GM19193 (cell line): ENCODE measurements at regions not wholly inside any gene's neighbourhood (a gene's known extent, or its start where the extent isn't known, plus 50 kb on each side); places are given as distances from the start of the nearest gene placed in this dataset.

ENCODE experiments used
- POLR2A ChIP-seq: IDR thresholded peaks from 4 replicates; pipeline ENCODE4 v1.6.1; 2011; ENCODE audit not compliant: insufficient read depth, insufficient read length; ENCODE audit errors: extremely low read depth

DNA sequence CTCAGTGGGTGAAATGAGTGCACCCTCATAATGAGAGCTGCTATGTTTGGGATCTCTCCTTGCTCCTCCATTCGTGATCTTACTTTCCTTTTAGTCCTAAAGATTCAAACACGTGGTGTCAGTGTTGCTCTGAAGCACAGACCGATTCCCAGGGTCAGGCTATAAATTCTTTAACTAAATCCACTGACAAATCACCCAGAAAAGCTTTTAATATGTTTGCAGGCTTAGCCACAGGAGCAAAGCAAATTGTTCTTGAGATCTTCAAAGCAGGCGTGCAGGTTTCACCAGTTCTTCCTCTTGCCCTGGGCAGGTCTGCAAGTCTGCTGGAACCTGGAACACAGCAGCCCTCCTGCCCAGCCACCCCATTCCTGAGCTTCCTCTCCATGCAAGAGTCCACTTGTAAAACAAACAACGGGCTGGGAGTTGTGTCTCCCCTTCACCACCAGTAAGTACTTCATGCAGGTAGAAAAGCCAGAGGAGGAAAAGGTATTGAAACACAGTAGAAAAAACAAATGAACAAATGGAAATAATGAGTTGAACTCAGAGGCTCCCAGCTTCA, 70.1 kb upstream of the ENPP6 start:
- TF ChIP-seq POLR2A: peak; percentile 28

DNA sequence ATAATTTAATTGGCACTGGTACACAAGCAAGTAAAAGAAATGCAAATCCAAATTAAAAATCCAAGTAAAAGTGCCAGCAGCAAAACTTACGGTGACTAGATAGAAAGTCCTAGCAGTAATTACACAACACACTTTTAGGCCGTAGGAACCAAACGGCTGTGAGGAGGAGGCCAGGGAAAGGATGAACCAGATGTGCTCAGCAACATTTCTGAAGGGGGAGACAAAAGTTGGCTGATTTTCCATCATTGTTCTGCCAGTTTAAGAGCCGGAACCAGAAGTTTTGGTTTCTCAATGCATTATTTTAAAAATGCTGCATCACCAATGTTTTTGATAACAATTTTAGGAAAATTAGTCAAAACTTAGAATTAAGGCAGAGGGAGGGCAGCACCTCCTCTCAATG, 68.7 kb upstream of the ENPP6 start:
- no peak for TF ChIP-seq POLR2A

GRCh38 chr4:184284742-184285141, 67.1 kb upstream of the ENPP6 start:
- no peak for TF ChIP-seq POLR2A

DNA sequence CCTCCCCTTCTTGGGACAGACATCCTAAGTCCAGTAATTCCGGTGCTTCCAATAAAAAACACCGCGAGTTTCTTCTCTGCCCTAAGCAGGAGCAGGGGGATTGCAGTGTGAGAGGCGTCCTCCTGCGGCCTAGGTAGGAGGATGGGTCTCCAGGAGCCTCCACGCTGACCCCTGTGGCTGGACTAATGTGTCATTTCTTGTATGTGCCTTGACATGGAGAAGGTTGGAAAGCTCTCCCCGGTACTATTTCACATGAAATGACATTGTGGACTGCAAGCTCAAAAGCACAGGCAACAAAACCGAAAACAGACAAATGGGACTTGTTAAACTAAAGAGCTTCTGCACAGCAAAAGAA, 66.6 kb upstream of the ENPP6 start:
- TF ChIP-seq POLR2A: no peak

GRCh38 chr4:184283659-184284335, 66.1 kb upstream of the ENPP6 start:
- TF ChIP-seq POLR2A: peak; percentile 64

- TF ChIP-seq POLR2A: peak; percentile 71
These were observed 65.4 kb upstream of the ENPP6 start for GRCh38 chr4:184282895-184283654.

GRCh38 chr4:184282251-184282713, 64.6 kb upstream of the ENPP6 start:
- peak; percentile 74 for TF ChIP-seq POLR2A

- TF ChIP-seq POLR2A: peak; percentile 72
These were observed 63.8 kb upstream of the ENPP6 start for GRCh38 chr4:184281231-184282139.

DNA sequence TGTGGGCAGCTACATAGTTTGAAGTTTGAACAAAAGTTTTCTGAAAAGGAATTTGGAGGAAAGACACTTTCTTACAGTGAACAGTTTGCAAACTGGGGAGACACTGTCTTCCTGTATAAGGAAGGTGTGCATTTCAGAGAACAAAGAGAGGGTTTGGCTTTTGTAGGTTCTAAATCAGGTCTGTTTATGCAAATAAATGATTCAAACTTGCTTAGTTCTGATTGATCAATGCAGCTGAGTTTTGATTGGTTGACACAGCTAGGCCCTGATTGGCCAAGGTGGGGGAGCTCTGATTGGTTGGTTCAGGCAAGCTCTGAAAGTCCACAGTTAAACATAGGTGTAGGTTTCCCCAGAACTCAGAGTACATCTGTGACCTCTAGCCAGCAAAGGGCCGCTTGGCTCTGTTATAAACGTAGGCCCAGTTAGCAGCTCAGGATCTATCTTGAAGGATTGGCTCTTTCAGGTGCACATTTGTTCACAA, 63.0 kb upstream of the ENPP6 start:
- TF ChIP-seq POLR2A: peak; percentile 74

DNA sequence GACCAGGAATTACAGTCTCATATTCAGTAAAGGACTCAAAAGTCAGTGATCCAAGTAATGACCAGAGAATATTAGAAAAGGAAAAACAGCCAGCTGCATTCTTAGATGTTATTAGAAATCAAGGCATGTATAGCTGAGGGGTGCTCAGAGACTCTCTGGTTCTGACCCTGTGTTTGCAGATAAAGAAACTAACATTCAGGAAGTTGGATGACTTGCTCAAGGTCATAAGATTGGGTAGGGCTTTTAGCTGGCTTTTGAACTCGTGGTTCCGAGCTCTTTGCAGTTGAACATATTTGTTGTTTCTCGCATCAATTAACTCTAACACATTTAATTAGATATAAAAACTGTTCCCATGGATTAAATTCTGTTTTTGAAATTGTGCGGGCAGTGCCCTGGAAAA, 62.5 kb upstream of the ENPP6 start:
- TF ChIP-seq POLR2A: no peak

DNA sequence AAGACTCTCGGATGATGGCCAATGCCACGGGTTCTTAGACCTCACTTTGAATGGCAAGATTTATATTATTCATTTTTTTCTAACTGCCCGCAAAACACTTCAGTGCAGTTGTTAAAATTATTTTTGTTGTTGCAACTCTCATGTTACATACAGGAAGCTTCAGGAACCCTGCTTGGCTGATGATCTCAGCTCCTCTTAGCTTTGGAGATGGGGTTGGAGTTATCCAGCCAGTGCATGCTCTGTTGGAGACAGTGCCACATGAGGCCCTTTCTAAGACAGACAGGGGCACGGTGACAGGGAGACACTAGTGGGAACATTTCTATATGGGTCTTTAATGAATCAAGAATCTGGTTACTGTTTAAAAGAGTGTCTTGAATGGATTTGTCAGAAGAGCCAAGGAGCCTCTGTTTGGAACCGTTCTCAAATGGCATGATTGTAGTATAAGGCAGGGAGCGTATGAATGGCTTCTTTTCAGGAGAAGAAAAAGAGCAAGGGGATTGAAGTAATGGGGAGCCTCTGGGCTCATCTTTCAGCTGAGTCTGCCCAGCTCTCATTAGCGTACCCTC, 61.9 kb upstream of the ENPP6 start:
- TF ChIP-seq POLR2A: no peak

DNA sequence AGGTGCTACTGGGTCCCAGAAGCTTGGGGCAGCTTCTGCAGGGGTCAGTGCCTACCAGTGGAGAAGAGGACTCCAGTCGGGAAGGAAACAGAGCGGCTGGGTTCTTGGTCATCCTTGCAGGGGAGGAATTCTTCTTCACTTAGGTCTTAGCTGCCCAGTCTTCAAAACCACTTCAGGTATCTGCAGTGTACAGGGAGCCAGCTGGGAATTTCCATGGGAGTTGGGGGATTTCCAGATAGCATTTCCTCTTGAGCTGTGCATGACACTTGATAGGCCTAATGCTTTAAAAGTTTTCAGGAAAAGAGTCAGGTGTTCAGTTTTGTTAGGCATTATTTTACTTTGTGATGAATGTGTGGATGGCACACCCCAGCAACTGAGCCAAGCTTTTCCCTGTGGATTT, 58.1 kb upstream of the ENPP6 start:
- no peak for TF ChIP-seq POLR2A

DNA sequence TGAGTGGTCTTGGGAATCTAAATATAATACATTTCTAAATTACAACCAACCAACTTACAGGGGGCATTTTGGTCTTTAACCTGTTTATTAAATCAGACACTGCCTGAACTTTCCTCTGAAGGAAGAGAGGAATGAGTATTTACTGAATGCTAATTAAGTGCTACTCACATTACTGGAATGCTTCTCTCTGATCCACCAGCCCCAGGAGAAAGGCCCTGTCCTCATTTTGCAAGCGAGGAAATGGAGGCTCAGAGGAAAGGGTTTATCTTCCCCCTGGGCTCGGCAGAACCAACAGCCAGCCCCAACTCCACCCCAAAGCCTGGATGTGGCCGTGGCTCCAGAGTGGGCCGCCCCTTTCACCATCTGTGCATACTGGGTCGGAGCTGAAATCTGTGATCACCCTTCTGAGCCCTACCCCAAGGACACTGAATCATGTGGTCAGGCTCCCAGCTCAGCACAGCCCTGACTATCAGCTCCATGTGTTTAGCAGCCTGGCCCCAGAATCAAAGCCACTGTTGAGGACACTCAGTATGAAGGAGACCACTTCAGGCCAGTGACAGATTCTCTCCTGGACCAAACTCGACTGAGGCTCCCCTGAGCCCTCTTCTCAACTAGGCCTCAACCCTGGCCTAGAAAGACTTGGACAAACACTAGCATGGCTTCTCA, 56.7 kb upstream of the ENPP6 start:
- TF ChIP-seq POLR2A: peak; percentile 27
